Uterus (tissue), 3 donors: ENCODE measurements at regions not wholly inside any gene's neighbourhood (a gene's known extent, or its start where the extent isn't known, plus 50 kb on each side); places are given as distances from the start of the nearest gene placed in this dataset.
"Not testable (repeated sequence)": the region's sequence is repeated elsewhere in the genome, so short reads cannot be mapped to it uniquely, and the experiment has no call there.

Experiments
- DNase-seq, 2 donors: peaks; one replicate each; pipeline ENCODE4 v3.0.0-alpha.2; 2019 to 2020
- H3K27ac ChIP-seq, 2 donors: fragments of 200-600 bp; sonication (generic); 1 replicate in 1 of 2; 2 replicates in 1 of 2; pipeline ENCODE4 v1.5.1; 2016 to 2018
- H3K27me3 ChIP-seq, 2 donors: fragments of 200-600 bp; sonication (generic); one replicate each; pipeline ENCODE4 v1.5.1; 2018 to 2019; ENCODE audit warnings: control low read depth in 1 of 2
- H3K36me3 ChIP-seq, 2 donors: fragments of 200-600 bp; sonication (generic); one replicate each; pipeline ENCODE4 v1.5.1; 2019; ENCODE audit warnings: control low read depth in 1 of 2
- H3K4me1 ChIP-seq, 2 donors: fragments of 200-600 bp; sonication (generic); one replicate each; pipeline ENCODE4 v1.5.1; 2018 to 2019; ENCODE audit warnings: control low read depth in 1 of 2
- H3K4me3 ChIP-seq, 2 donors: fragments of 200-600 bp; sonication (generic); 1 replicate in 1 of 2; 2 replicates in 1 of 2; pipeline ENCODE4 v1.5.1; 2018 to 2019; ENCODE audit warnings: mild to moderate bottlenecking in 1 of 2
- H3K9me3 ChIP-seq, 2 donors: fragments of 200-600 bp; sonication (generic); one replicate each; pipeline ENCODE4 v1.5.1; 2019; ENCODE audit warnings: control low read depth in 1 of 2
- POLR2A ChIP-seq, 2 donors: fragments of 450-650 bp; IDR thresholded peaks; one replicate each; pipeline ENCODE4 v1.6.1; 2016; ENCODE audit warnings: antibody characterized with exemption in 2 of 2, mild to moderate bottlenecking in 1 of 2, moderate library complexity in 1 of 2
- intact Hi-C: fragments of 100-400 bp; cut with DNase I; formaldehyde crosslinking; loops from one replicate; pipeline ENCODE4 v1.15.1; 2023; ENCODE audit warnings: low total_unique reads
- TF ChIP-seq, protein P1 (sequence below), 4 experiments: fragments of 200-600 bp in 2 of 4; fragments of 450-650 bp in 2 of 4; sonication (generic) in 2 of 4; IDR thresholded peaks; one replicate each; pipeline ENCODE4 v1.5.1; 2016 to 2019; ENCODE audit warnings: antibody characterized with exemption in 4 of 4, mild to moderate bottlenecking in 2 of 4, moderate library complexity in 1 of 4
- donor health status: DM: yes; HTN: yes; CAD: no.

DNA sequence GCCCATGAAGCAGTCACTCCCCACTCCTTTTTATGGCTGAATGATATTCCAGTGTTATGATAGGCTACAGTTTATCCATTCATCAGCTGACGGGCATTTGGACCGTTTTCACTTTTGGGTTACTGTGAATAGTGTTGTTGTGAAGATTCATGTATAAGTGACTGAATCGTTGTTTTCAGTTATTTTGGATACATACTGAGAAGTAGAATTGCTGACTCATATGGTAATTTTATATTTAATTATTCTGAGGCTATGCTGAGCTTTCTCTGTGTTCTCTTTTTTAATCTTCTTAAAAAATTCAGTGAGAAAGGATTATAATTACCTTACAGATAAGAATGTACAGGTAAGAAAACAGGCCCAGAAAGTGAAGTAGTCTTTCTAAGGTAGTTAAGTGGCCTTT lies 117.9 kb upstream of the MPHOSPH6 start:
- no peak for DNase-seq
- Histone ChIP-seq H3K9me3 (no peaks in the 10 kb centered on the region), H3K4me3 (no peak overlapping the region), H3K36me3 (no peaks in the 10 kb centered on the region), H3K27me3 (no peaks in the 10 kb centered on the region), H3K27ac (no peak overlapping the region), H3K4me1 (no peaks in the 10 kb centered on the region)
- no peak for TF ChIP-seq POLR2A (IDR thresholded peaks at IDR 0.05)
- TF ChIP-seq, protein P1, sequence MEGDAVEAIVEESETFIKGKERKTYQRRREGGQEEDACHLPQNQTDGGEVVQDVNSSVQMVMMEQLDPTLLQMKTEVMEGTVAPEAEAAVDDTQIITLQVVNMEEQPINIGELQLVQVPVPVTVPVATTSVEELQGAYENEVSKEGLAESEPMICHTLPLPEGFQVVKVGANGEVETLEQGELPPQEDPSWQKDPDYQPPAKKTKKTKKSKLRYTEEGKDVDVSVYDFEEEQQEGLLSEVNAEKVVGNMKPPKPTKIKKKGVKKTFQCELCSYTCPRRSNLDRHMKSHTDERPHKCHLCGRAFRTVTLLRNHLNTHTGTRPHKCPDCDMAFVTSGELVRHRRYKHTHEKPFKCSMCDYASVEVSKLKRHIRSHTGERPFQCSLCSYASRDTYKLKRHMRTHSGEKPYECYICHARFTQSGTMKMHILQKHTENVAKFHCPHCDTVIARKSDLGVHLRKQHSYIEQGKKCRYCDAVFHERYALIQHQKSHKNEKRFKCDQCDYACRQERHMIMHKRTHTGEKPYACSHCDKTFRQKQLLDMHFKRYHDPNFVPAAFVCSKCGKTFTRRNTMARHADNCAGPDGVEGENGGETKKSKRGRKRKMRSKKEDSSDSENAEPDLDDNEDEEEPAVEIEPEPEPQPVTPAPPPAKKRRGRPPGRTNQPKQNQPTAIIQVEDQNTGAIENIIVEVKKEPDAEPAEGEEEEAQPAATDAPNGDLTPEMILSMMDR (IDR thresholded peaks at IDR 0.05), result no peak
- intact Hi-C loops, result no loop called here

DNA sequence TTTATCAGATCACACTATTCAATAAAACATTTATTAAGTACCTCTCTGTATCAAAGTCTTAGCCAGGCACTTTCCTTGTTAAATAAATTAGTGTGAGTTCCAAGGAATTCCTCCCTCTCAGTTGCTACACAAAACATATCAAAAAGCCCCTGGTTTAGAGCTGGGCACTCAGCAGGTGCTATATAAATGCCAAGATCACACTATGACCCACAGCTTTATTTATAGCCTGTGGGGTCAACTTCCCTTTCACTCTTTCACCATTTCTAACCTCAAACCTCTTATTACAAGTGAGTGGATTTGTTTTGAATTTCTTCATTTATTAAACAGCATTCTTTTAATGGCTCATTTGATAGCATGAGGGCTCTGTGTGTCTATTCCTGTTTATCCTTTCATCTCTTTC lies 112.6 kb upstream of the MPHOSPH6 start:
- no peak overlapping the region for H3K27ac ChIP-seq
- no peak for DNase-seq

DNA sequence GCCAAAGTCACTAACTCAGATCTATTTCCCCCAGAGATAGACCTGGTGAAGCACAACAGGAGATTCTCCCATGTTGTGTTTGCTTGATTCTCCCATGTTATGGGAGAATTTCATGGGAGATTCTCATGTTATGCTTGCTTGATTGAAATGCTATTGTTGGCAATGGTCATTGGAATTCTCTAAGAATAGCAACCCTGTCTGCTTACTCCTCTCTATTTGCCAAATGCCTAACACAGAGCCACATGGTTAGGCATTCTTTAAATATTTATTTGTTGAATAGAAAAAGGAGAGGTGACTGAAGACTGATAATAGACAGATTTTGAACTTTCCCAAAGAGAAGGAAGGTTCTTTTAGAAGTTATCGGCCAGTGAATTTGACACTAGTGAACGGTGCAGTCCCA lies 111.5 kb upstream of the MPHOSPH6 start:
- Histone ChIP-seq H3K27me3 (no peaks in the 10 kb centered on the region), H3K4me3 (no peak overlapping the region), H3K36me3 (no peaks in the 10 kb centered on the region), H3K4me1 (no peaks in the 10 kb centered on the region), H3K27ac (no peak overlapping the region), H3K9me3 (no peaks in the 10 kb centered on the region)
- DNase-seq, result no peak
- no peak for TF ChIP-seq POLR2A (IDR thresholded peaks at IDR 0.05)
- TF ChIP-seq, protein P1 (IDR thresholded peaks at IDR 0.05), result no peak
- intact Hi-C loops, result no loop called here

More for the DNA sequence above, 112.6 kb upstream of the MPHOSPH6 start:
- no peak for TF ChIP-seq POLR2A (IDR thresholded peaks at IDR 0.05)
- TF ChIP-seq, protein P1 (IDR thresholded peaks at IDR 0.05), result no peak
- no peaks in the 10 kb centered on the region for H3K36me3 ChIP-seq
- no peaks in the 10 kb centered on the region for H3K27me3 ChIP-seq
- no peaks in the 10 kb centered on the region for H3K4me1 ChIP-seq
- H3K9me3 ChIP-seq, result no peaks in the 10 kb centered on the region
- no peak overlapping the region for H3K4me3 ChIP-seq
- intact Hi-C loops, result no loop called here

DNA sequence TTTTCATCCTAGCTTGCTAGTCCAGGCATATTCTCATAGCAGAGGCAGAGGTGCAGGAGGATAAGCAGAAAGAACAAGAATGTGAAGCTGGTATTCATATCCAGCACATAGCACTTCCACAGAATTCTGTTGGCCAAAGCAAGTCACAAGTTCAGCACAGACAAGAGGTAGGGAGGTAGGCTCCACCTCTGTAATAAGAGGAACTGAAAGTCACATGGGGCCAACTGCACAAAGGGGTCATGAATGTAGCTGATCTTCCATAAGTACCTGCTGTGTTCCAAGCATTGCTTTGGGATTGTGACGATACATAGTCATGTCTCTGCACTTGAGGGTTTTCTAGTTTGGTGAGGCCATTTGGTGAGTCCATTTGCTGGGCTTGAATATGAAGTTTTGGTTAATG lies 110.8 kb upstream of the MPHOSPH6 start:
- Histone ChIP-seq H3K36me3 (no peaks in the 10 kb centered on the region), H3K4me1 (no peaks in the 10 kb centered on the region), H3K9me3 (no peaks in the 10 kb centered on the region), H3K27ac (no peak overlapping the region), H3K27me3 (no peaks in the 10 kb centered on the region), H3K4me3 (no peak overlapping the region)
- DNase-seq, result no peak
- intact Hi-C loops, result no loop called here
- TF ChIP-seq, protein P1 (IDR thresholded peaks at IDR 0.05), result no peak
- no peak for TF ChIP-seq POLR2A (IDR thresholded peaks at IDR 0.05)

DNA sequence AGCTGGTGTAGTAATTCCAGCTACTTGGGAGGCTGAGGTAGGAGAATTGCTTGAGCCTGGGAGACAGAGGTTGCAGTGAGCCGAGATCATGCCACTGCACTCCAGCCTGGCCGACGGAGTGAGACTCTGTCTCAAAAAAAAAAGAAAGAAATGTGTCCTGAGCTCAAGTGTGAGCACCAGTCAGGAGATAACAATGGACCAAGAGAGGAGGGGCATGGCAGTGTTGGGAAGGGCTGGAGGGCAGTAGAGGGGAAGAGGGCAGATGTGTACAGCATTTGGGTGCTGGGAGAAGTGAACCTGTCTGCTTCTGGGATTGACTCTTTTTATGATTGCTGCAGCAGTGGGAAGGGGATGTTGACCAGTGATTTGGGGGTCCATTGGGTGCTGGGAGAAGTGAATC lies 105.3 kb upstream of the MPHOSPH6 start:
- H3K27me3 ChIP-seq, H3K4me3 ChIP-seq, H3K36me3 ChIP-seq, DNase-seq, intact Hi-C loops, H3K27ac ChIP-seq, H3K4me1 ChIP-seq, H3K9me3 ChIP-seq: not testable (repeated sequence)

DNA sequence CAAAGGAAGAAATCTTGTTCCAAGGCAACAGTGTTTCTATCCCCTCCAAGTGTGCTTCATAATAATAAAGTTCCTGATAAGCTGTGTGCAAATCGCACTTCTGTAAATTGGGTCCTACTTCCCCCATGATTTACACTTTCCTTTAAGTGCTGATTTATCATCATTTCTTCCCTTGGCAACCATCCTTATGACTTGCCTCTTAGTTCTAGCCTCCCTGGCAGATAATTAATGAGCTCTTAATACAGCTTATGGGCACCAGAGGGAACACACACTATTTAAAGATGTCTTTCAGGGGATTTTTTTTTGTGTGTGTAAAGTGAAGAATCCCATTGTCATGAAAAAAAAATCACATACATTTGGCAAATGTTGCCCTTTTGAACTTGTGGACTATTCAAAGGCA lies 101.6 kb upstream of the MPHOSPH6 start:
- Histone ChIP-seq H3K9me3 (no peaks in the 10 kb centered on the region), H3K27ac (no peak overlapping the region), H3K4me3 (no peak overlapping the region), H3K4me1 (no peaks in the 10 kb centered on the region), H3K27me3 (no peaks in the 10 kb centered on the region), H3K36me3 (no peaks in the 10 kb centered on the region)
- intact Hi-C loops, result no loop called here
- TF ChIP-seq, protein P1 (IDR thresholded peaks at IDR 0.05), result no peak
- no peak for TF ChIP-seq POLR2A (IDR thresholded peaks at IDR 0.05)
- no peak for DNase-seq

DNA sequence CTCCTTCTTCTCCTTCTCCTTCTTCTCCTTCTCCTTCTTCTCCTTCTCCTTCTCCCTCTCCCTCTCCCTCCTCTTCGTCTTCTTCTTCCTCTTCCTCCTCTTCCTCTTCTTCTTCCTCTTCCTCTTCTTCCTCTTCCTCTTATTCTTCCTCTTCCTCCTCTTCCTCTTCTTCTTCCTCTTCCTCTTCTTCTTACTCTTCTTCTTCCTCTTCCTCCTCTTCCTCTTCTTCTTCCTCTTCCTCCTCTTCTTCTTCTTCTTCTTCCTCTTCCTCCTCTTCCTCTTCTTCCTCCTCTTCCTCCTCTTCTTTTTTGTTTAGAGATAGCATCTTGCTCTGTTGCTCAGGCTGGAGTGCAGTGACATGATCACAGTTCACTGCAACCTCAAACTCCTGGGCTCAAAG lies 97.7 kb upstream of the MPHOSPH6 start:
- DNase-seq, intact Hi-C loops, H3K36me3 ChIP-seq: not testable (repeated sequence)

More for the DNA sequence above, 97.7 kb upstream of the MPHOSPH6 start:
- H3K4me3 ChIP-seq, H3K27me3 ChIP-seq, H3K27ac ChIP-seq, H3K4me1 ChIP-seq, H3K9me3 ChIP-seq: not testable (repeated sequence)
